NAMALWA (cell line): ENCODE measurements at regions not wholly inside any gene's neighbourhood (a gene's known extent, or its start where the extent isn't known, plus 50 kb on each side); places are given as distances from the start of the nearest gene placed in this dataset.

Source experiments
- DNase-seq: peaks from one replicate; pipeline ENCODE4 v3.0.0-alpha.2; 2015; ENCODE audit warnings: low spot score

DNA sequence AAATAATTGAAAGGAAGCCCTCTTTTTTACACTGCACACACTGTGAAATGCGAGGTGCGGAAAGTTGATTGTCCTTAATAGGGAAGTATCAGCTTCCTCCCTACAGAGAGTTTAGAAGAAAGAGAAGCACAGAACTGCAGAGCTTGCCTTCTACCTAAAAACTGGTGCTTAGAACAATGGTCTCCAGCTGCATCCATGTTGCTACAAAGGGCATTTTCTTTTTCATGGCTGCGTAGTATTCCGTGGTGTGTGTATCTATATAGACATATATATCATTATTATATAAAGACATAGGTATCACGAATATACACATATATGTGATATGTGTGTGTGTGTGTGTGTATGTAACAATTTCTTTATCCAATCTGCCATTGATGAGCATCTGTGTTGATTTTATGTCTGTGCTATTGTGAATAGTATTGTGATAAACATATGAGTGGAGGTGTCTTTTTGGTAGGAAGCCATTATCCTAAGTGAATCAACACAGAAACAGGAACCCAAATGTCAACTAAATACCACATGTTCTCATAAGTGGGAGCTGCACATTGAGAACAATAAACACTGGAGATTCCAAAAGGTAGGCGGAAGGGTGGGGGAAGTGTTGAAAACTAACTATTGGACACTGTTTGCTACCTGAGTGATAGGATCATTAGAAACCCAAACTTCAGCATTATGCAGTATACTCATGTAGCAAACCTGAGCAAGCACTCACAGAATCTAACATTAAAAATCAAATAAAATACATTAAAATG is 290.0 kb upstream of the RUNX1 start:
- no peak for DNase-seq

DNA sequence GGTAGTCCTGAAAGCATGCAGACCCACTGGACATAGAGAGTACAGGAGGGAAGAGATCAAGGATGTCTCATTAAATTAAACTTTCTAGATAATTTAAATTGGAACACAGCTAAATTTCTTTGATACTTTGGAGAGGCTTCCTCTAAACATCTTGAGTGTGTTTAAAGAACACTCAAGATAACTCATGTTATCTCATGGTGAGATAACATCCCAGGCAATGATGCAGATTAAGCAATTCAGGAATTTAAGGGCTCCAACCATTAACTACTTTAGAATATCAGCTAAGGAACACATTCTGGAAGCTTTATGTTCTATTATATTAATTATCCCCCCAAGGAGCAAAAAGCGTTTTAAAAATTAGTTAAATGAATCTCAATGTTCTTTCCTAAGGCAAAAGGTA is 289.2 kb upstream of the RUNX1 start:
- DNase-seq: no peak

DNA sequence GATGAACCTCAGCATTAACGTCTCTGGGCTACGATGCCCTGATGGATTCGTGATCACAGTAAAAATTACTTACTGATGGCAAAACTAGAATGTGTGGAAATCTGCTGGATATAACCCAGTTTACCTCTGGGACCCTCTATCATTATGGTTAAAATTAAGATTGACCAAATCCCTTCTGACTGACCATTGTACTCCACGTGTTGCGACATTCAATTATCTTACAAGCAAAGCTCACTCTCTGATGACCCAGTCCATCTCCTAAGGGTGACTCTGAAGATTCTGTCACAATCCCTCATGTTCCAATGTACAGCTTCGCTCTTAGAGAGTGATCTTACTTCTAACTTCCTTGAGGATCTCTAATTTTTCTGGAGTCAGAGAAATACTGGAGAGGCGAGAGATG is 288.5 kb upstream of the RUNX1 start:
- DNase-seq: no peak

DNA sequence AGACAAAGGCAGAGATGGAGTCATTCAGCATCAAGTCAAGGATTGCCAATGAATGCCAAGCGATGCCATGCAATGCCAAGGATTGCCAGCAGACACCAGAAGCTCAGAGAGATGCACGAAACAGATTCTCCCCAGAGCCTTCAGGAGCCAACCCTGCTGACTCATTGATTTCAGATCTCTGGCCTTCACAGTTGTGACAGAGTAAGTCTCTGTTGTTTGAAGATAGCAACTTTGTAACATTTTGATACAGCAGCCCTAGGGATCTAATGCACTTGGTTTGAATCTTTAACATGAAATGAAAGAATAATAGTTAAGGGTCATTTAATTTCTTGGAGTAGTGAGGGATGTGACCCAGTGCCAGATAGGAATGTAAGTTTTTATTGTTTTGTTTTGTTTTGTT is 287.4 kb upstream of the RUNX1 start:
- DNase-seq: no peak

DNA sequence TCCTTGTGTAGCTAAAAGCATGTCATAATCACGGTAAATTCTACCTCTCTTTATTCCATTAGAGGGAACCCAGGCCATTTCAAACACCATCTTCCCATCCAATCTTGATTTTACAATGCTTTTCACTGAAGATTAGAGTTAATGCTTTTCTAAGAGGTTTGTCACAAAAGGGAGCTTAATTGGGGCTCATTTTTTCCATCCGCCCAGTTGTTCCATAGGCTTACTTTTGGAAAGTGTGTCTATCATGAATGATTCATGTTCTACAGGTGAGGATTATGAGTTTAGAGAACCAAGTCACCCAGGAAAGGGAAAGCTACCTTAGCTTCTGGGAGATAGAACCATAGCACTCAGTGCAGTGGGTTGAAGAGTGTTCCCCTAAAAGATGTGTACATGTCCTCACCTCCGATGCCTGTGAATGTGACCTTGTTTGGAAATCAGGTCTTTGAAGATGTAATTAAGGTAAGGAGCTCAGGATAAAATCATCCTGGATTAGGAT is 286.9 kb upstream of the RUNX1 start:
- no peak for DNase-seq

DNA sequence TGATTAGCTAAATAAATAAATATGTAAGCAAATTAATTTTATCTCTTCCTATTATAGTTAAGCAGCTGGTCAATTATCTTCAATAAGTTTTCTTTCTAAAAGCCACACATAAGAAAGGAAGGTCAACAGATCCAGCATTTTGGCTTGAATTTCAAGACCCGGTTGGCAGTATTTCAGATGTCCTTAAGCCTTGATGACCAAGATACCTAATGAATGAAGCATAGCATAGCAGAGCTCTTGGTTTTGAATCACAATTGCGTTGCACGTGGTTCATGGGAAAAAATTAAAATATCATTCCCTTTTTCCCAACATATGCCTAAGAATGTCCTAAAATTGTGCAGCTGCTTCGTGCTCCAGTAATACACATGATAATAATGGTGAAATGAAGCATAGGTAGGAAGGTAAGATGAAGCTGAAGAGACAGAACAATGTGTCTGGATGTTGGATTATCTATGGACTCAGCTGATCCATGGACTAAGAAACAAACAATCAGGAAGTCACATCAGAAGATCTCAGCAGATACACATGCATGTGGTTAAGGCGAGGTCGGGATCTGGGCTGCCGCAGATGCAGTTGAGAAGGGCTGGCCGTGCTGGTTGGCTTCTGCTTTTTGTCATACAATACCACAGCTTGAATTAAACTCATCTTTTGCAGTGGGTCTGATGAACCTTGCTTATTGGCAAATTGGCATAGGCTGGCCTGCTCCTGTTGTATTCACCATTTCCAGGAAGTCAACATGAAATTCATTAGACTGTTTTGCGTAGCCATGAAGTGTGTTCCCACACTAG is 284.9 kb upstream of the RUNX1 start:
- no peak for DNase-seq

DNA sequence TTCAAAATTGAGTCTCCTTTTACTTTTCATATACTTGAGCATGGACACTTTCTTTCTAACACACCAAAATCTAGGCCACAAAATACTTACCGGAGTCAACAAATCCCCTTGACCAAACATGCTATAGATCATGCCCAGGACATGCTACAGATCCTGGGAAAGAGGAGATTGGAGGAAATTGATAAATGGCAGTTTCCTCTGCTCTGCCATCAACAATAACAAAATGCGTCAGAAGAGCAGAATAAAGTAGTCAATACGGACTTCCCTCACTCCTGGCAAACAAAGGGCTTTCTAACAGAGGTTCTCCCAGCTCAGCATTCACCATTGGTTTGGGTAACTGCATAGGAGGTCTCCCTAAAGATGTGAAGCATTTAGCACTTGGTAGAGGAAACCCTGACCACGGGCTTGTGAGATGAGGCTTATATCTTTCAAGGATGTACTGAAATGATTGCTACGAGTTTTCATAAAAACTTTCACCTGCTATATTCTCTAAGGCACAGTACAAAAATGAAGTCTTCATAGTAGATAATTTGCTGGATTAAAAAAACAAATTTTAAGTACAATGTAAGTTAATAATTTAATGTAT is 283.8 kb upstream of the RUNX1 start:
- no peak for DNase-seq

DNA sequence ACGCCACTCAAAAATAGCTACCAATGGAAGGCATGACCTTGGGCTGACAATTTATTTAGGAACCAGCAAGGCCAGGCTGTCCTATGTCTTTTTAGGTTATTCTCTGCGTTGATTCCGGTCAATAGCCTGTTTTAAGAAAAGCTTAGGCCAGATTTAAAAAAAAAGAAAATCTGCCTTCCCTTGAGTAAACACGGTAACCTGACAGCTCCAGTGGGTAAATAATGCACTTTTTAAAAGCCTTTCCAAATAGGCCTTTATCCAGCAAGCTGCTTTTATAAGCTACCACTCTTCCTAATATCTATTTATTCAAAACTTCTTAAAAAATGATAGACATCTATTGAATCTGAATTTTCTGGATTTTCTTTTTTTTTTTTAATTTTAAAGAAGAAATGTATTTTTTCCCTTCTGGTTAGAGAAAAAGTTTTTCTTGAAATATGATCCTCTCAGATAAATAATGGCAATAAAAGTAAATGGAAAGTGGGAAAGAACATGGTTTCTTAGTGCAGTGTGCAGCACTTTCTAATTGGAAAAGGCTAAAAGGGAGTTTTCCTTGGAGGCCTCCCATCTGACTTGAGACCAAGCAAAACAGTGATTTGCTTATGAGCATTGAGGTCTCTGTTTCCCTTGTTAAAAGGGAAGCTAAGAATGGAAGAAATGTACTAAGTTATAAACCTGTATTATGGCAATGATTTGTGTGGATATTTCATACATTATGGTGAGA is 281.0 kb upstream of the RUNX1 start:
- no peak for DNase-seq

DNA sequence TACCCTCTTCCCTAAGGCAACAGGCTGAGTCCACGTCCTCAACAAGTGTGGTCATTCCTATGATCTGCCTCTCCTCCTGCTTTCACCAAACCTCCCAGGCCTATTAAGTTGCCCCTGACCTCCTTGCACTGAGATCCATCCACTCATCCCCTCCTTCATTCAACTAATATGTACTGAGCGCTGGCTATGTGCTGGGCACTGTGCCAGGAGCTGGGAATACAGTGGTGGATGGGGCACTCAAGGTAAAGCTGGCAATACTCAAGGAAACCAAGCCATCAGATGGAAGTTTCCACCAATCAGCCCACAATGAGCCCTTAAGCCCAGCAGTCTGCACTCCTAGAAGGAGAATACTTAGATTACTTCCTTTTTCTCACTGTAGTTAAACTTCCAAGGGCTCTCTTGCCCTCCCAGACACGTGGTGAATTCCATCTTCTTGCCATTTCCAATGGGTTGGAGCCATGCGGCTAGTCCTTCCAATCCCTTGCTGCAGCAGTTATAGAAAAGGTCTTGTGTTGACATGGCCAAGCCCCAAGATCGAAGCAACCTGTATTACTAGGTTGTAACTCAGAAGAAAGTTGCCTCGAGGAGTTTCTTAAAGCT is 279.9 kb upstream of the RUNX1 start:
- no peak for DNase-seq

DNA sequence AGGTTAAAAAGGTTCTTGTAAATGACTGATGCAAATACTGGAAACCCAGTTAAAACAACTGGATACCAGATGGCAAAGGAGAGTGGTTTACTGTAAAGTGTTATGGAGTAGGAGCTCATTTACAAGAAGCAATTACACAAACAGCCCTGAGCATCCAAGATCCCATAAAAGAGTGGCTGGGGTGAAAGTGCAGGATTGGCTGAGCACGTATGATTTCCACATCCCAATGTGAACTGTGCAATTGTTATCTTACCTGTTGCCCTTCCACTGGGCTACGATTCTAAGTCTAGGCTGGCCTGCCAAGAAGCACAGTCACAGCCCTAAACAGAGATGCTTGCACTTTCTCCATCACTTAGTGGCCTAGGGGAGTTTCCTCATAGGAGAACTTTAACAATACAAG is 277.6 kb upstream of the RUNX1 start:
- no peak for DNase-seq

DNA sequence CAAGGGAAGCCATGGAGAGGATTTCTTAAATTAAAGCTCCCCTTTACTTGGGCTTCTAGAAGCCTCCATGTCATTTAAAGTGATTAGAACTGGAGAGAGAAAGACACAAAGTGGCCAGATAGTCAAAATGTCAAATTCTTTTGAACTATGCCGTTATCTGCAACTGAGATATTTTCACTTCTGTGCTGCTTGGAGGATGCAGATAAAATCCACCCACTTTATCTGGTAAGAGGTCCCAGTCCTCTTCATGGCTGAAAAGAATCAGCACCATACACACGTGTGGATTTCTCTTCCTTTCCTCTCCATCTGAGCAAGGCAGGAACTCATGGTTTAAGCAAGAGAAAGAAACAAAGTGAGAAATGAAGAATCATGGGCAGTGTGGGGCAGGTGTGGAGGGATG is 276.9 kb upstream of the RUNX1 start:
- no peak for DNase-seq

DNA sequence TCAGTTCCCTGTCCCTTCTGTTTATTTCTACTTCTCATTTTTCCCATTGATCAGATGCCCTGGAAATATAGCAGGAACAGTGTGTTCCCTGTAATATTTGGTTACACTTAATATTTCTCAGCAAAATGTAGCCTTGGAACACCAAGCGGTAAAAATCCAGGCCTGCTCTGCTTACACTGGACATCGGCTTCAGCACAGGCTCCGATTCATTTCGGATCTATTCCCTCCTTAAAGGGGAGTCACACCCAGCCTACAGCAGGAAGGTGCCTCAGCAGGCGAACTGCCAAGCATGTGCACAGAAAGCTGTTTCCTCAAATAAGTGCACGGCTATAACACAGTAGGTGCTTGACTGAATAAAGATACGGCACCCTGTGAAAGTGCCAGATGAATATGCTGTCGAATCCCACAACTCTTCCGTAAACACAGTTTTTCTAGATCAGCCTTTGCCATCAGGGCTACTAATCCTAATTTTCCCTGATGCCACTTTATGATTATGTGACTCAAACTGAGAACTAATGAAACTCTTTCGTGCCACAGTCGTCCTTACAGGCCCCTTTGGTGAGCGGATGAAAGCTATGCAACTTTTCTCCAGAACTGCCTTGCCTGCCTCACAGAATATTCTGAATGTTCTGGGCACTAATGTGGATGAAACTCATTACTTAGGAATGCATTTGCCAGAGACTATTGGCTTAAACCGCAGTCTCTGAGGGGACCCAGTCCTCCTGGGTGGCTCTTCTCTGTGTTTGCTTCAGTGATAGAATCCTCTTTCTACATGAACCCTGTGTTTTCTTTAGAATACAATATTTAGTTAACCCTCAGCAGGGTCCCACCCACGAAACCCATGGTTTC is 275.5 kb upstream of the RUNX1 start:
- DNase-seq: no peak

DNA sequence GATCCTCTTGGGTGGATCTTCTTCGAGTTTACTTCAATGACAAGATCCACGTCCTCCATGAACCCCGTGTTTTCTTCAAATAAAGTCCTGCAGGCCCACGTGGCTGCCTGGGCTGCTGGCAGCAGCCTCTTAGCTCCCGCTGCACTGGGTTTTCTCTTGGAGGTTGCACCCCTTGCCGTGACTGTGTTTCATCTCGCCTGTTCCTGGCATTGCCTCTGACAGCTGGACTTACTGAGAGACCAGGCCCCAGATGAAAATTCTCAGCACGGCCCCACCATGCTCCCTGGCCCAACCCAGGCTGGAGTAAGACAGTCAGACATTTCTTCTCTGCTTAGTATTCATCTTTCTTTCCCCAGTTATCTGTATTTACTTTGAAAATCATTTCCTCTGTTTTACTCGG is 274.8 kb upstream of the RUNX1 start:
- no peak for DNase-seq

DNA sequence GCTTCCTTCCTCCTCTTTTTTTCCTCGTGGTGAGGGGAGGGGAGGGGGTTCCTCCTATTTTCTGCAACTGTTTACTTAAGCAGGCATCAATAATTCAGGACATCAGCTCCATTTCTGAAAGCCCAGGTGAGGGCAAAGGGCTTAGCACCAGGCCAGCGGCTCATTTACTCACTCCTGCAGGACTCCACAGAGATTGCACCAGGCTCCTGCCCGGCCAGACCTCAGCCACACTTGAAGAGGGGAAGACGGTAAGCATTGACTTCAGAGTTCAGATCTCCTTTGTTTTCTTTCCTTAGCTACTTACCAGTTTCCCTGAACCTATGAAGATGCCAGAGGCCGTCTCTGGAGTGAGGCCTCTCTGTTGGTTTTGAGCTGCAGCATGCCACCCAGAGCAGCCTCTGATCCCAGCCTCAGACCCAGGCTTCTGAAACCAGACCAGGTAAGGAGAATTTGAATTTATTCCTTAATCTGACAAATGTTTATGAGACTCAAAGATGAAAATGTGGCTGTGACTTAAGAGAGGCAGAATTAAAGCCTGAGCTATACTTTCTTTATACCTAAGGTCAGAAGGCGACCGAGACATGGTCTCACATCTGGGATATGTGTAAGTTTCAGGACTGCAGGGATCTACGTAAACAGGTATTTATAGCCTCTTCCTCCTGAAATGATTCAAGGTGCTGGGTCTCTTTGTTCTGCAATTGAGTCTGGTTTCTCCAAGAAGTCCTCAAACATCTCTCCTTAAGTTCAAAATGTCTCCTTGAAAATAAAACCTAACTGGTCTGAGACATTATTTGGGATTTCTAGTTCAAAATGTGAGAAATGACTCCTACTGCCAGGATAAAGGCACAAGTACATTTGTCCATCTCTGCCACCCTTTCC is 272.5 kb upstream of the RUNX1 start:
- DNase-seq: no peak

DNA sequence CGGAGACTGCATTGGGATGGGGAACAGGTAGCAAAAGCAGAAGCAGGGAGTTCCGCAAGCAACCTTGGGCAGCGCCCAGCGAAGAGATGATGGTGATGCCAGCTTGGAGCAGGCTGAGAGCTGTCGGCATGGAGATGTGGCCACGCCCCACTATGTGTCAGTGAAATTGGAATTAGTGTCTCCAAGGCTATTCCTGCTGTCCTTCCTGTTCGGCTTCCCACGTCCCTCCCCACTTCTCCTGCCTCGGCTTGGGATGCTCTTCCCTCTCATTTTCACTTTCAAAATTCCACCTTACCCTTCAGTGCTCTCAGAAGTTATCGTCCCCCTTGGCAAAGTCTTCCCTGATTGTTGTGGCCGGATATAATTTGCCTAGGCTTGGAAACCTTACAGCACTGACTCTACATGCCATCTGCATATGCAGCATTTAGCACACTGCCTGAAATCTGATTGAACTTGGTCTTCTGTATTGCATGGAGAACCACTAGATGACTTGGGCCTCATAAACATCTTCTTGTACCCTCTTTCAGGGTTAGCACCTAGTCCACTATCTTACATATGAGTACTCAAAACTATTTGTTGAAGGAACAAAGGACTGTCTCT is 270.7 kb upstream of the RUNX1 start:
- DNase-seq: peak; percentile 5

DNA sequence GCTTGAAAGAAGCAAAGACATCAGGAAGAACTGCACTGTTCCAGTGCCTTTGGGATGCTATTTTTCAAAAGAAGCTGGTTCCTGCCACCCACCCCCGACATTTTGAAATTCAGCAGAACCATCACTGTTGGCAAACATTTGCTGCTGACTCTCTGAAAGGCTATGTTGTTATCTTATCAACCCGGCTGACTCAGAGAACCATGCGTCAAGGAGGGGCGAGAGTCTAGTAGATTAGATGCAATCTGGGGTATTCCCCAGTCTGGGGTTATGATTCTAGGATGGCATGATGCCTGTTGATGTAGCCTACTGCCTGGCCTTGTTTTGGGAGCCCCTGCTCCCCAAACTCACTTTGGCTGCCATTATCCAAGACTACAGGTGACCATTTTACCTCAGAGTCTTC is 267.8 kb upstream of the RUNX1 start:
- no peak for DNase-seq

DNA sequence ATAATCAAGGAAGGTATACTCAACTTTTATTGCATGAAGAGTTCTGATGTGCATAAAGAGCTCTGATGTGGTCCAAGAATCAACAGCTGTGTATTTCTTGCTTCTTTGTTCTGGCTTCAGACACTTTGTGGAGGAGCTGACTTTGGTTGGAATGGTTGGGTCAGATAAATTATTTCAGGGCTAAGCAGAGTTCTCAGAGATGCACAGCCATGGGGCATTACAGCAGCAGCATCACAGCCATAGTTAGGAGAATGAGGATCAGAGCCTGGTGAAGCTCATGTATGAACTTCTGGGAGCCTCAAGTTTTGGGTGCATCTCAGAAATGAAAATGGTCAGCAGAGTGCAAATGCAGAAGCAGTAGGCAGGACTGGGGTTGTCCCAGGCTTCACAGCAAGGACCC is 267.4 kb upstream of the RUNX1 start:
- no peak for DNase-seq

DNA sequence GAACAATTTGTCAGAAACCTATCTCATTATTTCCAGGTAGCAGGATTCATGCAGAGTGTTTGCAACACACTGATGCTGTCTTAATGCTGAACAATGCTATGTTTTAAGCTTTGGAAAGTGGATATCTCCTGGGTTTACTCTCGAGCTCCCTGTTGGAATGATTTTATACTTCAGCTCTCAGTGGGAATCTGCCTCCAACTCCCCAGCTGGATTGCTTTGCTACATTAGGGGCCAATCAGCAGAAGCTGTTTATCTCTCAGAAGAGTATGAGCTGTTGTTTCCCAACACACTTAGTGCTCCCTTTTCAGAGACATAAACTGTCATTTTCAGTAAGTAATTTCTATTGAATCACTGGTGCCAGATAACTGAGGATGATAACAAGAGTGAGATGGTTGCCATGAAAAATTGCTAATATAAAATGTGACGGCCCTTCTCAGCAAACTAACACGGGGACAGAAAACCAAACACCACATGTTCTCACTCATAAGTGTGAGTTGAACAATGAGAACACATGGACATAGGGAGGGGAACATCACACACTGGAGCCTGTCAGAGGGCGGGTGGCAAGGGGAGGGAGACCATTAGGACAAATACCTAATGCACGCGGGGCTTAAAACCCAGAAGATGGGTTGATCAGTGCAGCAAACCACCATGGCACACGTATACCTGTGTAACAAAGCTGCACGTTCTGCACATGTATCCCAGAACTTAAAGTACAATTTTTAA is 265.9 kb upstream of the RUNX1 start:
- DNase-seq: no peak

DNA sequence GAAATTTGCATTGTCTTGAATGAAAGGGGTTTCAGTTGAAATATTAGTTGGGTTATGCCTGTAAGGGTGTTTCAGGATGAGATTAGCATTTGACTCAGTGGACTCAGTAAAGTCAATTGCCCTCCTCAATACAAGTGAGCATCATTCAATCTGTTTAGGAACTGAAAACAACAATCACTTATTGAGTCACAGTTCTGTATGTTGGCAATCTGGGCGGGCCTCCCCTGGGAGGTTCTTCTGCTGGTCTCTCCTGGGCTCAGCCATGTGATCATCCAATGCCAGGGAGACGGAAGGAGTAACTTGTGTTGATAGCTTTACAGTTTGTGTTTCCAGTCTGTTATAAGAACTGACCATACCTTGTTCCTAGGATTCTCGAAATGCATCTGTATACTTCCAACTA is 262.9 kb upstream of the RUNX1 start:
- DNase-seq: no peak
